Prostate gland (tissue), 2 donors: ENCODE measurements at regions not wholly inside any gene's neighbourhood (a gene's known extent, or its start where the extent isn't known, plus 50 kb on each side); places are given as distances from the start of the nearest gene placed in this dataset.

ENCODE experiments used
- POLR2AphosphoS5 ChIP-seq: sonication (generic); formaldehyde crosslinking; IDR thresholded peaks from one replicate; pipeline ENCODE4 v1.6.1; 2017; ENCODE audit warnings: antibody characterized with exemption
- TF ChIP-seq, protein P1 (sequence below), 4 experiments: fragments of 200-600 bp in 2 of 4; fragments of 450-650 bp in 2 of 4; sonication (generic) in 2 of 4; IDR thresholded peaks; 1 replicate in 3 of 4; 2 replicates in 1 of 4; pipeline ENCODE4 v1.5.1; 2016 to 2019; ENCODE audit warnings: antibody characterized with exemption in 4 of 4, mild to moderate bottlenecking in 2 of 4, moderate library complexity in 2 of 4

DNA sequence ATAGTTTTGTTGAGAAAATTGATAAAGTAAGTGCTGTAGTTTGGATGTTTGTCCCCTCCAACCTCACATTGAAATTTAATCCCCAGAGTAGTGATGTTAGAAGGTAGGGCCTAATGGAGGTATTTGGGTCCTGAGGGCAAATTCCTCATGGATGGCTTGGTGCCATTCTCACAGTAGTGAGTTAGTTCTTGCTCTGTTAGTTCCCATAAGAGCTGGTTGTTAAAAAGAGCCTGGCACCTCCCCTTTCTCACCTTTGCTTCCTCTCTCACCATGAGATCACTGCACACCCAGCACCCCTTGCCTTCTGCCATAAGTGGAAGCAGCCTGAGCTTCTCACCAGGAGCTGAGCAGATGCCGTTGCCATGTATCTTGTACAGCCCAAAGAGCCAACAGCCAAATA is 354.8 kb upstream of the NFIA start:
- TF ChIP-seq, protein P1, sequence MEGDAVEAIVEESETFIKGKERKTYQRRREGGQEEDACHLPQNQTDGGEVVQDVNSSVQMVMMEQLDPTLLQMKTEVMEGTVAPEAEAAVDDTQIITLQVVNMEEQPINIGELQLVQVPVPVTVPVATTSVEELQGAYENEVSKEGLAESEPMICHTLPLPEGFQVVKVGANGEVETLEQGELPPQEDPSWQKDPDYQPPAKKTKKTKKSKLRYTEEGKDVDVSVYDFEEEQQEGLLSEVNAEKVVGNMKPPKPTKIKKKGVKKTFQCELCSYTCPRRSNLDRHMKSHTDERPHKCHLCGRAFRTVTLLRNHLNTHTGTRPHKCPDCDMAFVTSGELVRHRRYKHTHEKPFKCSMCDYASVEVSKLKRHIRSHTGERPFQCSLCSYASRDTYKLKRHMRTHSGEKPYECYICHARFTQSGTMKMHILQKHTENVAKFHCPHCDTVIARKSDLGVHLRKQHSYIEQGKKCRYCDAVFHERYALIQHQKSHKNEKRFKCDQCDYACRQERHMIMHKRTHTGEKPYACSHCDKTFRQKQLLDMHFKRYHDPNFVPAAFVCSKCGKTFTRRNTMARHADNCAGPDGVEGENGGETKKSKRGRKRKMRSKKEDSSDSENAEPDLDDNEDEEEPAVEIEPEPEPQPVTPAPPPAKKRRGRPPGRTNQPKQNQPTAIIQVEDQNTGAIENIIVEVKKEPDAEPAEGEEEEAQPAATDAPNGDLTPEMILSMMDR (IDR thresholded peaks at IDR 0.05), result no peak
- TF ChIP-seq POLR2AphosphoS5, result no peak
